ENCODE measurements at regions not wholly inside any gene's neighbourhood (a gene's known extent, or its start where the extent isn't known, plus 50 kb on each side); places are given as distances from the start of the nearest gene placed in this dataset.
"Not testable (repeated sequence)": the region's sequence is repeated elsewhere in the genome, so short reads cannot be mapped to it uniquely, and the experiment has no call there.

- CTCF ChIA-PET; DNase-seq (ENCODE audit: extremely low spot score); POLR2A ChIA-PET: not testable (repeated sequence)
Measured at GRCh38 chr5:97234380-97234779, 51.3 kb upstream of the RIOK2 start.

GRCh38 chr5:97242341-97242740 lies 59.3 kb upstream of the RIOK2 start:
- POLR2A ChIA-PET: no interaction called here
- CTCF ChIA-PET: interaction anchor here (1.3 to 3.6 kb wide), 2 partner anchors 11 to 23 kb away, joined by 3 to 11 read pairs; no protein-coding TSS in a partner anchor
- DNase-seq (ENCODE audit: extremely low spot score): no peak
- TF ChIP-seq CTCF (IDR thresholded peaks at IDR 0.05; ENCODE audit: control extremely low read depth, extremely low read depth, low read depth, missing control alignments): no peak

GRCh38 chr5:97243353-97243752 lies 60.3 kb upstream of the RIOK2 start:
- DNase-seq (ENCODE audit: extremely low spot score): no peak
- CTCF ChIA-PET: interaction anchor here (1.3 to 3.6 kb wide), 3 partner anchors 10 to 22 kb away, joined by 3 to 11 read pairs (median 3); no protein-coding TSS in a partner anchor

GRCh38 chr5:97245386-97245785 lies 62.3 kb upstream of the RIOK2 start:
- DNase-seq (ENCODE audit: extremely low spot score): no peak
- CTCF ChIA-PET: no interaction called here

More at GRCh38 chr5:97243353-97243752, 60.3 kb upstream of the RIOK2 start:
- POLR2A ChIA-PET: no interaction called here
- no peak for TF ChIP-seq CTCF (IDR thresholded peaks at IDR 0.05; ENCODE audit: control extremely low read depth, extremely low read depth, low read depth, missing control alignments)

GRCh38 chr5:97250113-97250512 lies 67.1 kb upstream of the RIOK2 start:
- ChIA-PET POLR2A (no interaction called here), CTCF (no interaction called here)
- TF ChIP-seq CTCF (IDR thresholded peaks at IDR 0.05; ENCODE audit: control extremely low read depth, extremely low read depth, low read depth, missing control alignments): no peak
- no peak for DNase-seq (ENCODE audit: extremely low spot score)

More at GRCh38 chr5:97245386-97245785, 62.3 kb upstream of the RIOK2 start:
- POLR2A ChIA-PET: no interaction called here
- TF ChIP-seq CTCF (IDR thresholded peaks at IDR 0.05; ENCODE audit: control extremely low read depth, extremely low read depth, low read depth, missing control alignments): no peak

- CTCF ChIA-PET: interaction anchor here (1.7 kb wide), 1 partner anchor 35 kb away, joined by 7 read pairs; no protein-coding TSS in a partner anchor
Measured at GRCh38 chr5:97266076-97266475, 83.0 kb upstream of the RIOK2 start.

GRCh38 chr5:97266576-97266975 lies 83.5 kb upstream of the RIOK2 start:
- TF ChIP-seq CTCF (IDR thresholded peaks at IDR 0.05; ENCODE audit: control extremely low read depth, extremely low read depth, low read depth, missing control alignments): no peak
- DNase-seq (ENCODE audit: extremely low spot score): no peak
- POLR2A ChIA-PET: no interaction called here
- CTCF ChIA-PET: interaction anchor here (1.2 to 1.7 kb wide), 3 partner anchors 13 to 36 kb away, joined by 3 to 7 read pairs (median 5); no protein-coding TSS in a partner anchor

More at GRCh38 chr5:97266076-97266475, 83.0 kb upstream of the RIOK2 start:
- DNase-seq (ENCODE audit: extremely low spot score): no peak
- POLR2A ChIA-PET: no interaction called here
- TF ChIP-seq CTCF (IDR thresholded peaks at IDR 0.05; ENCODE audit: control extremely low read depth, extremely low read depth, low read depth, missing control alignments): no peak

Measured in GM10248 (cell line).